Type B pancreatic cell (in vitro differentiated cells): ENCODE measurements at regions not wholly inside any gene's neighbourhood (a gene's known extent, or its start where the extent isn't known, plus 50 kb on each side); places are given as distances from the start of the nearest gene placed in this dataset.
"Not testable (repeated sequence)": the region's sequence is repeated elsewhere in the genome, so short reads cannot be mapped to it uniquely, and the experiment has no call there.

Experiments used
- DNase-seq: peaks from one replicate; pipeline ENCODE4 v3.0.0; 2021; ENCODE audit warnings: mixed read lengths; ENCODE audit not compliant: unreplicated experiment; ENCODE audit errors: extremely low spot score
- H3K27ac Mint-ChIP-seq: 2 replicates; pipeline ENCODE4 v1.8.0; 2021; ENCODE audit warnings: mild to moderate bottlenecking, mixed read lengths
- H3K27me3 Mint-ChIP-seq: 2 replicates; pipeline ENCODE4 v1.8.0; 2021; ENCODE audit warnings: mixed read lengths
- H3K36me3 Mint-ChIP-seq: 2 replicates; pipeline ENCODE4 v1.8.0; 2021; ENCODE audit warnings: mixed read lengths
- H3K4me1 Mint-ChIP-seq: one replicate; pipeline ENCODE4 v1.8.0; 2021; ENCODE audit warnings: mixed read lengths; ENCODE audit not compliant: unreplicated experiment
- H3K4me3 Mint-ChIP-seq: 2 replicates; pipeline ENCODE4 v1.8.0; 2021; ENCODE audit warnings: mild to moderate bottlenecking, mixed read lengths
- H3K9me3 Mint-ChIP-seq: 2 replicates; pipeline ENCODE4 v1.8.0; 2021; ENCODE audit warnings: mixed read lengths
- CTCF ChIP-seq: fragments of 200-600 bp; sonication (generic); conservative IDR thresholded peaks from 2 replicates; pipeline ENCODE4 v1.5.0; 2021; ENCODE audit warnings: antibody characterized with exemption, mild to moderate bottlenecking

- Mint-ChIP-seq H3K36me3 (no peaks in the 10 kb centered on the region), H3K27ac (no peak overlapping the region), H3K4me3 (no peak overlapping the region), H3K9me3 (no peaks in the 10 kb centered on the region), H3K27me3 (peaks cover 12% of the 10 kb centered on the region), H3K4me1 (peaks cover 5% of the 10 kb centered on the region)
- no peak for DNase-seq
- no peak for TF ChIP-seq CTCF
Measured at GRCh38 chr17:30580916-30581315, 103.7 kb downstream of the GOSR1 start.

DNA sequence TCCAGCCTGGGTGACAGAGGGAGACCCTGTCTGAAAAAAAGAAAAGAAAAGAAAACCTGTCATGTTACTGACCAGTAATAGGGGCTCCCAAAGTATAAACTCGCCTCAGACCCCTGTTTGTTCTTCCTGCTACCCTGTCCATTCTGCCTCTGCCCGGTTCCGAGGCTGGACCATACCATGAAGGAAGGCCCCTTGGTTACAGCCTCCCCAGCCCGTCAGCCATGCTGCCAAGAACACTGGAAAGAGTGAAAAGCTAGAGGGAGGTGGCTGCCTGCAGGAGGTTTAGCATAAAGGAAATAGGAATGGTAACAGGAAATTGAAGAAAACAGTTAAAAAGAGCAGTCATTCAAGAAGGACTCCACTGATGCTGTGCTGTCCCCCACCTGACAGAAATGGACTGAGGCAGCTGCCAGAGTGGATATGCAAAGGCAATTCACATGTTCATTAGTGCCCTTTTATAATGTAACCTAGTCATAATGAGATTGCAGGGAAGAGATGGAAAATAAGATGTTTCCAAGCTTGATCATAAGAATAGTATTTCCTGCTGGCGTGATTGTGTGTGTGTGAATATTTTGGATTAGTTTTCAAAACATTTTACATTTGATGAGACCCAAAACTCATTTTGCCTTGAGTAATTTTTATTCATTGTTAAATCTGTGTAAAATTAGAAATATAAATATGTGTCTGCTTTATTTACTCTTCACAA, 102.6 kb downstream of the GOSR1 start:
- TF ChIP-seq CTCF = no peak
- Mint-ChIP-seq H3K9me3 (no peaks in the 10 kb centered on the region), H3K4me3 (no peak overlapping the region), H3K27me3 (peaks cover 12% of the 10 kb centered on the region), H3K27ac (no peak overlapping the region), H3K36me3 (no peaks in the 10 kb centered on the region), H3K4me1 (peaks cover 4% of the 10 kb centered on the region)
- no peak for DNase-seq

GRCh38 chr17:30578015-30578717, 101.0 kb downstream of the GOSR1 start:
- not testable (repeated sequence) for H3K36me3 Mint-ChIP-seq, H3K4me3 Mint-ChIP-seq, H3K4me1 Mint-ChIP-seq, H3K9me3 Mint-ChIP-seq, H3K27ac Mint-ChIP-seq
- H3K27me3 Mint-ChIP-seq = peaks cover 12% of the 10 kb centered on the region
- DNase-seq = peak; percentile 52
